Activated CD8-positive, alpha-beta T cell treated with anti-CD3 and anti-CD28 coated beads, Interleukin-2, amount 10 ng/mL, durations not matched to agents 7 days and 5 days (primary cell): ENCODE measurements at regions not wholly inside any gene's neighbourhood (a gene's known extent, or its start where the extent isn't known, plus 50 kb on each side); places are given as distances from the start of the nearest gene placed in this dataset.

Experiments
- ATAC-seq: fragments of 150-1000 bp; cut with Tn5 transposase; one replicate; pipeline ENCODE4 v1.10.0; 2021; ENCODE audit warnings: moderate library complexity
- CTCF ChIA-PET: fragments of 350-600 bp; sonication (Branson Sonifier 250); formaldehyde crosslinking; loops from one replicate; lab custom pipeline; 2021; ENCODE audit warnings: antibody characterized with exemption; lab: Charles Lee
- POLR2A ChIA-PET: fragments of 350-600 bp; sonication (Branson Sonifier 250); formaldehyde crosslinking; loops from one replicate; lab custom pipeline; 2021; ENCODE audit warnings: antibody characterized with exemption; lab: Charles Lee
- DNase-seq: peaks from one replicate; pipeline ENCODE4 v3.0.0-alpha.2; 2020
- H3K27ac Mint-ChIP-seq: one replicate; pipeline ENCODE4 v1.8.0; 2021; ENCODE audit warnings: mild to moderate bottlenecking, mixed read lengths
- H3K27me3 Mint-ChIP-seq: one replicate; pipeline ENCODE4 v1.8.0; 2021; ENCODE audit warnings: low read depth, mixed read lengths
- H3K36me3 Mint-ChIP-seq: one replicate; pipeline ENCODE4 v1.8.0; 2021; ENCODE audit warnings: low read depth, mixed read lengths
- H3K4me1 Mint-ChIP-seq: one replicate; pipeline ENCODE4 v1.8.0; 2021; ENCODE audit warnings: low read depth, mixed read lengths
- H3K4me3 Mint-ChIP-seq: one replicate; pipeline ENCODE4 v1.8.0; 2021; ENCODE audit warnings: mild to moderate bottlenecking, mixed read lengths
- H3K9me3 Mint-ChIP-seq: one replicate; pipeline ENCODE4 v1.8.0; 2022; ENCODE audit warnings: mixed read lengths; ENCODE audit not compliant: insufficient read depth

DNA sequence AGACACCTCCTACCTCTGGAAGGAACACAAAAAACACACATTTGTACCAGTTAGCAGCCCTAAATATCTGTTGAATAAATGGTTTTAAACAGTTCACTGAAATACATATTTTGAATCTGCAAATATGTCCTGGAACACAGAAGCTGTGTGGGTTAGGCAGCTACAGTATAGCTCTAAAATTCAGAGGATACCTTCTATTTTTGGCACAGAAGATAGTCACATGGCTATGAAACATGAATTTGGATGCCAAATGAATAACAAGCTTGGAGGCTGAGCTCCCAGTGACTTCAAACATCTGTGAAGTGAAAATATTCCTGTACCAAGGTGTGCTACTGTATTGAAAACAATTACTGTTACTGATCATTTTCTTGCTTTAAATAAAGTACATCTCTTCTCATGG is 391.5 kb upstream of the ADGRL2 start:
- Mint-ChIP-seq H3K27me3 (no peaks in the 10 kb centered on the region), H3K36me3 (no peaks in the 10 kb centered on the region), H3K4me3 (no peak overlapping the region), H3K27ac (no peak overlapping the region), H3K4me1 (no peaks in the 10 kb centered on the region), H3K9me3 (no peaks in the 10 kb centered on the region)
- ATAC-seq = no peak
- no peak for DNase-seq
- POLR2A ChIA-PET = no interaction called here
- CTCF ChIA-PET = no interaction called here

GRCh38 chr1:81408419-81408818 is 392.3 kb upstream of the ADGRL2 start:
- ChIA-PET POLR2A (no interaction called here), CTCF (no interaction called here)
- DNase-seq (no peak), ATAC-seq (no peak)
- Mint-ChIP-seq H3K4me3 (no peak overlapping the region), H3K27ac (no peak overlapping the region), H3K4me1 (no peaks in the 10 kb centered on the region), H3K27me3 (no peaks in the 10 kb centered on the region), H3K9me3 (no peaks in the 10 kb centered on the region), H3K36me3 (no peaks in the 10 kb centered on the region)

DNA sequence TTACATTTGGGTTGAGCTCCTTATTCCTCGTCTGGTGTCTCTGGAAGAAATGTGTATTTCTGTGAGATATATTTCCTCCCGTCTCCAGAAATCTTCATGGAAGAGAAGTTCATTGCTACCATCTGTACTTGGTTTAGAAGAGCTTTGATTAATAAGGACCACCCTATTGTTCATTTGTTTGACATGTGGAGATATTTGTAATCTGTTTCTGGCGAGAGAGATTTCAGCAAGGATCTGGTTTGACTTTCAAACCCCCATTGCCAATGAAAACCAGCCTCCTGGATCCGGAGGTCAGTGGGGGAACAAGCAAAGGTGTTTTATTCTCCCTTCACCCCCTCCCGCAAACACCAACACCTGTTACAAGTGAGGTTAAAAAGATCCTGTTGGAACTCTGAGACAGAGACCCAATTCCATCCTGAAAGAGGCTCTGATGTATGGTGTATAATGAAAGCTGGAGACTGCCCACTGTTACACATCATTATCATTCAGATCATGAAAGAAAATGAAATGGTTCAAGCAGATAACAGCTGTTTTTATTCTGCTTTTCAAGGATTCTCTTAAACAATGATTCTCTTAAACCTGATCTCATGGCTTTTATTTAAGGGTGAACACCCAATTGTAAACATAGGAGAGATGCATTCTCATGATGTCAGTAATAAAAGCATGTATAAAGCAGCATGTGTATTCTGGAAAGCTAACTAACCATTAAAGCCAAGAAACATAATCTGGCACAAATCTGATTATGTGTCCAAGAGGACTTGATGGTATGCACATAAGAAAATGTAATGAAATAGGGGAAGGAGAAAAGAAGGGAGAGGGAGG is 393.5 kb upstream of the ADGRL2 start:
- CTCF ChIA-PET = no interaction called here
- no peaks in the 10 kb centered on the region for H3K27me3 Mint-ChIP-seq
- no peaks in the 10 kb centered on the region for H3K36me3 Mint-ChIP-seq
- H3K4me3 Mint-ChIP-seq = no peak overlapping the region
- H3K4me1 Mint-ChIP-seq = no peaks in the 10 kb centered on the region
- no peak for DNase-seq
- peaks cover 4% of the 10 kb centered on the region for H3K9me3 Mint-ChIP-seq
- POLR2A ChIA-PET = no interaction called here
- no peak for ATAC-seq
- H3K27ac Mint-ChIP-seq = no peak overlapping the region

DNA sequence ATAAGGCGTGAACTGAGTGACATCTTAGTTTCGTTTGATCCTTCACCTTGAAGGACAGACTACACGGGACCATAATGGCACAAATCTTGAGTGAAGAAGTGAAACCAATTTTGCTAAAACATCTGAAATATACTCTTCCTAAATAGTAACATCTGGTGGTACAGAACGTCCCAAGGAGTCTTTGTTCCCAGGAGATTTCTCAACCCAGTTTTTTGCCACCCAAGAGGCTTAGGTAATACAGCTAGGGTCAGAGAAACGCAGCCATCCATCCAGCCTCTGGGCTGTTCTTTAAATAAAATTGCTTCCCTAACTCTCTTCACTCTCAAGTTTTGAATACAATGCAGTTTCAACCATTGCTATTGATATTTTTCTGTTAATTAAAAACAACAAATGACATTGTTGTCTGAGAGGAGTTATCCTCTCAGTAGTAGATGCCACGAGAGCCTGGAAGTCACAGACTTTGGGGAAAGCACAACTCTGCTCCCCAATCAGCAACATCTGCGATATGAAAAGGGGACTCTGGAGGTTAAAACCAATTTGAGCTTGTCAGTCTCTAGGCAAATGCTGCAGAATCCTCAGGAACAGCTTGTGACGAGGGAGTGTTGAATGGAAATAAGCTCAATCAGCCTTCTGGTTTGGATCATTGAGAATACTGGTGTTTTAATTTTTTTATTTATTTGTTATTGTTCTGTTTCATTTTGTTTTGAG is 394.3 kb upstream of the ADGRL2 start:
- POLR2A ChIA-PET = no interaction called here
- no peaks in the 10 kb centered on the region for H3K4me1 Mint-ChIP-seq
- ATAC-seq (no peak), DNase-seq (no peak)
- H3K9me3 Mint-ChIP-seq = peaks cover 4% of the 10 kb centered on the region
- no peaks in the 10 kb centered on the region for H3K27me3 Mint-ChIP-seq
- H3K36me3 Mint-ChIP-seq = no peaks in the 10 kb centered on the region
- H3K4me3 Mint-ChIP-seq = no peak overlapping the region
- no peak overlapping the region for H3K27ac Mint-ChIP-seq
- CTCF ChIA-PET = no interaction called here

DNA sequence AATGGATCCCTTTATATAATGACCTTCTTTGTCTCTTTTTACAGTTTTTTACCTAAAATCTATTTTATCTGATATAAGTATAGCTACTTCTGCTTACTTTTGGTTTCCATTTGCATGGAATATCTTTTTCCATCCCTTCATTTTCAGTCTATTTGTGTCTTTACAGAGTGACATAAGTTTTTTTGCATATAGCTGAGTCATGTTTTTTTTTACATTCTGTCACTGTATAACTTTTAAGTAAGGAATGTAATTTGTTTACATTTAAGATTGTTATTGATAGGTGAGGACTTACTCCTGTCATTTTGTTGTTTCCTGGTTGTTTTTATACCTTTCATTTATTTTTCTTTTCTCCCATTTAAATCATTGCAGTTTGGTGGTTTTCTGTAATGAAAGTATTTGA is 402.7 kb upstream of the ADGRL2 start:
- H3K4me1 Mint-ChIP-seq = no peaks in the 10 kb centered on the region
- no peak overlapping the region for H3K27ac Mint-ChIP-seq
- CTCF ChIA-PET = no interaction called here
- DNase-seq (no peak), ATAC-seq (no peak)
- no peaks in the 10 kb centered on the region for H3K36me3 Mint-ChIP-seq
- no peak overlapping the region for H3K4me3 Mint-ChIP-seq
- H3K9me3 Mint-ChIP-seq = peaks cover 9% of the 10 kb centered on the region
- POLR2A ChIA-PET = no interaction called here
- no peaks in the 10 kb centered on the region for H3K27me3 Mint-ChIP-seq

DNA sequence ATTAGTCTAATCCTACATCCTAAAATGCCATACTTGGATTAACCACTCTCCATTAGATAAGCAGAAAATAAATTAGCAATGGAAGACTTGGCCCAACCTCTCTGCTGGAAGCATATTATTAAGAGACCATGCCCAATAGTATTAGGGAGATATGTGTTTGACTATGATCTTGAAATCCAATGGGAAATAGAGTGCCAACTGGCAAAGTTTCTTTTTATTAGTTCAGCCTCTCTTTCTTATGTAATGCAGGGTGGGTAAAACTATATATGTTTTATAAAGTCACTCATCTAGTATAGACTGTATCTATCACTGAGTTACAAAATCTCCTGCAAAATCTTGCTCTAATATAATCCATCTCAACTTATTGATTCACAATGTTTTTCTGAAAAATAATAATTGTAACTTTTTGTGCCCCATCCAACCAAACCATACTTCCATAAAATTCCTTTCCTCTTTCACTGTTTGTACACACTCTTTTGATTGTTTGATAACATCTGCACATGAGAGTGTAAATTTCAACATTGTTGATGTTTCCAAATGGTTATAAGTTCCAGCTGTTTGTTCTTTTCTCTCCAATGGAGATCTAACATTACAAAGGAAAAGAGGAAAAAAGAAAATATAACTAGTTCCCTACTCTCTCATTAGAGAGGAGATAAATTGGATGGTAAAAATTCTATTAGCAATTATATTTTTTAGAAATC is 408.1 kb upstream of the ADGRL2 start:
- Mint-ChIP-seq H3K4me3 (no peak overlapping the region), H3K4me1 (no peaks in the 10 kb centered on the region), H3K27me3 (no peaks in the 10 kb centered on the region), H3K36me3 (no peaks in the 10 kb centered on the region), H3K9me3 (peaks cover 9% of the 10 kb centered on the region), H3K27ac (no peak overlapping the region)
- POLR2A ChIA-PET = no interaction called here
- CTCF ChIA-PET = no interaction called here
- DNase-seq = no peak
- no peak for ATAC-seq

- H3K36me3 Mint-ChIP-seq = no peaks in the 10 kb centered on the region
- POLR2A ChIA-PET = no interaction called here
Measured at GRCh38 chr1:81391125-81391828, 409.5 kb upstream of the ADGRL2 start.

GRCh38 chr1:81388435-81388834 is 412.3 kb upstream of the ADGRL2 start:
- Mint-ChIP-seq H3K27me3 (no peaks in the 10 kb centered on the region), H3K9me3 (peaks cover 5% of the 10 kb centered on the region), H3K27ac (no peak overlapping the region), H3K4me3 (no peak overlapping the region), H3K36me3 (no peaks in the 10 kb centered on the region), H3K4me1 (no peaks in the 10 kb centered on the region)
- ATAC-seq (no peak), DNase-seq (no peak)
- POLR2A ChIA-PET = no interaction called here
- CTCF ChIA-PET = no interaction called here

More at GRCh38 chr1:81391125-81391828, 409.5 kb upstream of the ADGRL2 start:
- Mint-ChIP-seq H3K27me3 (no peaks in the 10 kb centered on the region), H3K9me3 (peaks cover 5% of the 10 kb centered on the region), H3K27ac (no peak overlapping the region), H3K4me3 (no peak overlapping the region), H3K4me1 (no peaks in the 10 kb centered on the region)
- DNase-seq (no peak), ATAC-seq (no peak)
- CTCF ChIA-PET = no interaction called here

DNA sequence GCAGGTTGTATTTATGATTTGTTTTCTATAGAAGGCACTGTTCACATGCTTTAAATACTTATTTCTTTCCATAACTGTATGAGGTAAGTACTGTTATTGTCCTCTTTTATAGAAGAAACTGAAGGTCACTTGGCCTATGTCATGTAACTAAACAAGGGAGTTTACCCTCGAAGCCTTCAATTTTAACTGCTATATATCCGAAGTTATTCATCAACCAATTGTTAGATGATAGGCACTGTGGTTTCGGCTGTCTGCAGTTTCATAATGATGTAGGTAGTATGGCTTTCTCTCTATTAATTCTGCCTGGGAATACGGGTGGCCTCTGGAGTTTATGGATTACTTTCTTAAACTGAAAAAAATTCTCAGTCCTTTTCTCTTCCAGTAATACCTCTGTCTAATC is 413.3 kb upstream of the ADGRL2 start:
- no peak for ATAC-seq
- Mint-ChIP-seq H3K27me3 (no peaks in the 10 kb centered on the region), H3K4me1 (no peaks in the 10 kb centered on the region), H3K27ac (no peak overlapping the region), H3K36me3 (no peaks in the 10 kb centered on the region), H3K4me3 (no peak overlapping the region), H3K9me3 (peaks cover 5% of the 10 kb centered on the region)
- CTCF ChIA-PET = no interaction called here
- POLR2A ChIA-PET = no interaction called here
- DNase-seq = no peak

DNA sequence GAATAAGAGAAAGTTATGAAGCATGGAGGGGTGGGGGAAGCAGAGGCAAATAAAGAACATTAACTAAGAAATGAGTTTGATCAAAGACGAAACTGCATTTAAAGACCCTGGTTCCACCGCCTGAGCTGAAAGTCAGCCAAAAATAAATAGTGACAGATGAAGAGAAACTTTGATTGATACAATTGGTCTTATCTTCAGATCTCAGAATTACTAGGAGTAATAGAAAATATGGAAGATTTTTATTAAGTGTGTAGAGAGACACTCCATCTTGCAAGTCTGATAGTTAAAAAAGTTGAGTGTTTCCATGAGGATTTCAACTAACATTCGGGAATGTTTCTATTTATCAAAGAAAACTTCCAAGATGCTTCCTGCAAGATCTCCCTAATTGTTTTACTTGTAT is 418.2 kb upstream of the ADGRL2 start:
- Mint-ChIP-seq H3K36me3 (no peaks in the 10 kb centered on the region), H3K4me1 (no peaks in the 10 kb centered on the region), H3K27ac (no peak overlapping the region), H3K4me3 (no peak overlapping the region), H3K9me3 (no peaks in the 10 kb centered on the region), H3K27me3 (no peaks in the 10 kb centered on the region)
- POLR2A ChIA-PET = no interaction called here
- DNase-seq = no peak
- ATAC-seq = no peak
- CTCF ChIA-PET = no interaction called here

DNA sequence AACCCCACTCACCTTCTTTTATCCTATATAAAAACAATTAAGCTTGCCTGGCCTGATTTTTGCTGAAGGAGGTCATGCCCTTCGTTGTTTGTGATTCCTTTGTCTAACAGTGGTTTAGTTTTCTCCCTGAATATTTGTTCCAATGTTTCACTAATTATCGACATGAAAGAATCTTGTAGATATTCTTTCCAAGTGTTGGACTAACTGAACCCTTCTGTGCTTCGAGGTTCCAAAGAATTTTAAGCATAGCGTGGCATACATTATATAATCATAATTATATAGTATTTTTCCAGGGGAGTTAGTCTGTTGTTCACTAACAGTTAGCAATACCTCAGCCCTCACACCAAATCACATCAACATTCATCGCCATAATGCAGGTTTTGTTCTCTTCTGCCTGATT is 418.9 kb upstream of the ADGRL2 start:
- H3K4me3 Mint-ChIP-seq = no peak overlapping the region
- H3K27ac Mint-ChIP-seq = no peak overlapping the region
- H3K27me3 Mint-ChIP-seq = no peaks in the 10 kb centered on the region
- H3K9me3 Mint-ChIP-seq = no peaks in the 10 kb centered on the region
- ChIA-PET CTCF (no interaction called here), POLR2A (no interaction called here)
- no peaks in the 10 kb centered on the region for H3K4me1 Mint-ChIP-seq
- H3K36me3 Mint-ChIP-seq = no peaks in the 10 kb centered on the region
- ATAC-seq = no peak
- no peak for DNase-seq

DNA sequence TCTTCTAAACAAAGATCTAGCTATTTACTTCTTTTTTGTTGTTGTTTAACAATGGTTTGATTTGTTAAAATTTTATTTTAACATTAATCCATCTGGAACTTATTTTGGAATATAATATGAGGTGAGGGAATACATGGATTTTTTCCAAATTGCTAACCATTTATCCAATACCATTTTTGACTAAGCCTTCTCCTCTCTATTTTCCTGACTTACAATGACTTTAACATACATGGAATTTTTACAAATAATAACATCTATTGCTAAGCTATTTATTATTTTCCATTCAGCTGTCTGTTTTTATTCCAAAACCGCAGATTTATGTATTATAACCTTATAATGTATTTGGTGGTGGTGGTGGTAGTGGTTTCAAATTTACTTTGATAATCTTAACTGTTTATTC is 420.3 kb upstream of the ADGRL2 start:
- CTCF ChIA-PET = no interaction called here
- H3K9me3 Mint-ChIP-seq = no peaks in the 10 kb centered on the region
- no peaks in the 10 kb centered on the region for H3K4me1 Mint-ChIP-seq
- H3K36me3 Mint-ChIP-seq = no peaks in the 10 kb centered on the region
- POLR2A ChIA-PET = no interaction called here
- no peaks in the 10 kb centered on the region for H3K27me3 Mint-ChIP-seq
- no peak overlapping the region for H3K27ac Mint-ChIP-seq
- no peak for ATAC-seq
- no peak for DNase-seq
- H3K4me3 Mint-ChIP-seq = no peak overlapping the region
